GM19099 (cell line): ENCODE measurements at regions not wholly inside any gene's neighbourhood (a gene's known extent, or its start where the extent isn't known, plus 50 kb on each side); places are given as distances from the start of the nearest gene placed in this dataset.

Source experiments
- POLR2A ChIP-seq: IDR thresholded peaks from 3 replicates; pipeline ENCODE4 v1.6.1; 2011; ENCODE audit warnings: low read depth; ENCODE audit not compliant: insufficient read length; ENCODE audit errors: extremely low read depth

- no peak for TF ChIP-seq POLR2A
Measured at GRCh38 chr13:106263801-106264200, 271.7 kb downstream of the EFNB2 start.

GRCh38 chr13:106262886-106263285 is 272.6 kb downstream of the EFNB2 start:
- no peak for TF ChIP-seq POLR2A

GRCh38 chr13:106261450-106261849 is 274.0 kb downstream of the EFNB2 start:
- TF ChIP-seq POLR2A = no peak

- TF ChIP-seq POLR2A = no peak
Measured at GRCh38 chr13:106260352-106260751, 275.1 kb downstream of the EFNB2 start.

GRCh38 chr13:106259928-106260327 is 275.5 kb downstream of the EFNB2 start:
- TF ChIP-seq POLR2A = no peak

- no peak for TF ChIP-seq POLR2A
Measured at GRCh38 chr13:106246666-106247188, 288.7 kb downstream of the EFNB2 start.

- no peak for TF ChIP-seq POLR2A
Measured at GRCh38 chr13:106246242-106246641, 289.2 kb downstream of the EFNB2 start.

- no peak for TF ChIP-seq POLR2A
Measured at GRCh38 chr13:106243011-106243565, 292.4 kb downstream of the EFNB2 start.

GRCh38 chr13:106241974-106242953 is 293.2 kb downstream of the EFNB2 start:
- no peak for TF ChIP-seq POLR2A

- TF ChIP-seq POLR2A = no peak
Measured at GRCh38 chr13:106238690-106239089, 296.8 kb downstream of the EFNB2 start.

- no peak for TF ChIP-seq POLR2A
Measured at GRCh38 chr13:106234636-106235035, 300.8 kb downstream of the EFNB2 start.

GRCh38 chr13:106233134-106233735 is 302.2 kb downstream of the EFNB2 start:
- no peak for TF ChIP-seq POLR2A

- no peak for TF ChIP-seq POLR2A
Measured at GRCh38 chr13:106232681-106233080, 302.8 kb downstream of the EFNB2 start.

GRCh38 chr13:106230450-106230849 is 305.0 kb downstream of the EFNB2 start:
- TF ChIP-seq POLR2A = no peak

GRCh38 chr13:106225126-106225525 is 310.3 kb downstream of the EFNB2 start:
- no peak for TF ChIP-seq POLR2A

- no peak for TF ChIP-seq POLR2A
Measured at GRCh38 chr13:106220211-106220610, 315.3 kb downstream of the EFNB2 start.

- TF ChIP-seq POLR2A = no peak
Measured at GRCh38 chr13:106213028-106213757, 322.3 kb downstream of the EFNB2 start.
